ENCODE measurements at regions not wholly inside any gene's neighbourhood (a gene's known extent, or its start where the extent isn't known, plus 50 kb on each side); places are given as distances from the start of the nearest gene placed in this dataset.

DNA sequence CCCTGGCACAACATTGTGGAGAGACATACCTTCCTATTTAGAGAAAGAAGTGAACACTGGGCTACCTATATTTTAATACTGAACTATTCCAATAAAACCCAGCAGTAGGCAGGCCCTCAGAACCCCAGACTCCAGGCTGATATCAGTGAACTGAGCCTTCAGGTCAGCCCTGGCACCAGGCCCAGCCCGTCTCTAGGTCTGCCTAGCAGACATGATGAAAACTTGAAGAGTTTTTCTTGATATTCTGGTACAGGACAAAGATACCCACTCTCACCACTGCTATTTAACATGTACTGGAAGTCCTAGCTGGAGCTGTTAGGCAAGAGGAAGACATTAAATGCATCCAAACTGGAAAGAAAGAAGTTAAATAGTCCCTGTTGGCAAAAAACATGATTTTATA is 396.6 kb upstream of the SPRY2 start:
- no peaks in the 10 kb centered on the region for H3K36me3 ChIP-seq (ENCODE audit: control insufficient read depth in 2 of 3, insufficient read depth in 3 of 3, low read length in 3 of 3)
- DNase-seq (no peak), FAIRE-seq (no peak)
- TF ChIP-seq, protein P1, sequence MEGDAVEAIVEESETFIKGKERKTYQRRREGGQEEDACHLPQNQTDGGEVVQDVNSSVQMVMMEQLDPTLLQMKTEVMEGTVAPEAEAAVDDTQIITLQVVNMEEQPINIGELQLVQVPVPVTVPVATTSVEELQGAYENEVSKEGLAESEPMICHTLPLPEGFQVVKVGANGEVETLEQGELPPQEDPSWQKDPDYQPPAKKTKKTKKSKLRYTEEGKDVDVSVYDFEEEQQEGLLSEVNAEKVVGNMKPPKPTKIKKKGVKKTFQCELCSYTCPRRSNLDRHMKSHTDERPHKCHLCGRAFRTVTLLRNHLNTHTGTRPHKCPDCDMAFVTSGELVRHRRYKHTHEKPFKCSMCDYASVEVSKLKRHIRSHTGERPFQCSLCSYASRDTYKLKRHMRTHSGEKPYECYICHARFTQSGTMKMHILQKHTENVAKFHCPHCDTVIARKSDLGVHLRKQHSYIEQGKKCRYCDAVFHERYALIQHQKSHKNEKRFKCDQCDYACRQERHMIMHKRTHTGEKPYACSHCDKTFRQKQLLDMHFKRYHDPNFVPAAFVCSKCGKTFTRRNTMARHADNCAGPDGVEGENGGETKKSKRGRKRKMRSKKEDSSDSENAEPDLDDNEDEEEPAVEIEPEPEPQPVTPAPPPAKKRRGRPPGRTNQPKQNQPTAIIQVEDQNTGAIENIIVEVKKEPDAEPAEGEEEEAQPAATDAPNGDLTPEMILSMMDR (IDR thresholded peaks at IDR 0.05; ENCODE audit: borderline replicate concordance, extremely low read depth, insufficient read depth), result no peak
- intact Hi-C loops (cut with DNase I), result no loop called here
- no peak overlapping the region for H3K4me3 ChIP-seq (ENCODE audit: low read length in 3 of 3)
- H3K27me3 ChIP-seq (ENCODE audit: control insufficient read depth, insufficient read depth, low read length), result no peaks in the 10 kb centered on the region
- H3K9me3 ChIP-seq (ENCODE audit: control insufficient read depth in 2 of 3, insufficient read depth in 1 of 3, low read length in 3 of 3), result peaks cover 0 to 2% (median 0%) of the 10 kb centered on the region in 3 donors
- peaks cover 0 to 2% (median 0%) of the 10 kb centered on the region in 3 donors for H3K4me1 ChIP-seq (ENCODE audit: control insufficient read depth in 2 of 3, insufficient read depth in 2 of 3, low read depth in 1 of 3, low read length in 3 of 3)
- no peak overlapping the region for H3K9ac ChIP-seq (ENCODE audit: low read length in 3 of 3)
- no peak overlapping the region for H3K27ac ChIP-seq (ENCODE audit: low read depth in 2 of 2, low read length in 2 of 2)

DNA sequence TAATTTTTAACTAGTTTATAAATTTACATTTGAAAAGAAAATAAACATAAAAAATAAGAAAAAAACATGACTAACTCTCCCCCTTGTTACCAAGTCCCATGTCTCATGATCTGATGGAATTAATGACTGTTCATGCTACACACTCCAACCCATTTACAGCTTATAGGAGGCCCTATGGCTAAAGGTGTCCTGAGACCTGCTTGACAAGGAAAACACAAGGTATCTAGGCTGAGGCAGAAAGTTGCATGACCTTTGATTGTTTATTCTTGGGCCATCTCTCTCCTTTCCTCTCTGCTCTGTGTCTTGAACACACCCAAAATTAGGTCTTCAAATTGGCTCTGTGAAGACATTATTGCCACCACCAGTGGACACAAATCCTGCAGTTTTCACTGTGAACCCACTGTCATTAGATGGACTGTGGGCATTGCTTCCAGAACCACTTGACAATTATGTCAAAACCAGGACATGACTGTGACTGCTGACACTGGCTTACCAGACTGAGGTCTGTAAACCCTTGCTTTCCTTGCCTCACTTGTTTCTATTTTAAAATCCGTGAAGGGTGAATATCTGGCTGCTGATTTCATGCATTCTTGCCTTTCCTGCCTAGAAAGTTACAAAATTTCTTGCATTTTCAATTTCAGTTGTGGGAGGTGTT is 386.5 kb upstream of the SPRY2 start:
- H3K36me3 ChIP-seq (ENCODE audit: control insufficient read depth in 2 of 3, insufficient read depth in 3 of 3, low read length in 3 of 3), result no peaks in the 10 kb centered on the region
- DNase-seq (no peak), FAIRE-seq (no peak)
- H3K9me3 ChIP-seq (ENCODE audit: control insufficient read depth in 2 of 3, insufficient read depth in 1 of 3, low read length in 3 of 3), result no peaks in the 10 kb centered on the region
- H3K4me3 ChIP-seq (ENCODE audit: low read length in 3 of 3), result no peak overlapping the region
- no peaks in the 10 kb centered on the region for H3K4me1 ChIP-seq (ENCODE audit: control insufficient read depth in 2 of 3, insufficient read depth in 2 of 3, low read depth in 1 of 3, low read length in 3 of 3)
- intact Hi-C loops (cut with DNase I), result no loop called here
- no peaks in the 10 kb centered on the region for H3K27me3 ChIP-seq (ENCODE audit: control insufficient read depth, insufficient read depth, low read length)
- H3K27ac ChIP-seq (ENCODE audit: low read depth in 2 of 2, low read length in 2 of 2), result no peak overlapping the region
- TF ChIP-seq, protein P1 (IDR thresholded peaks at IDR 0.05; ENCODE audit: borderline replicate concordance, extremely low read depth, insufficient read depth), result no peak
- no peak overlapping the region for H3K9ac ChIP-seq (ENCODE audit: low read length in 3 of 3)

DNA sequence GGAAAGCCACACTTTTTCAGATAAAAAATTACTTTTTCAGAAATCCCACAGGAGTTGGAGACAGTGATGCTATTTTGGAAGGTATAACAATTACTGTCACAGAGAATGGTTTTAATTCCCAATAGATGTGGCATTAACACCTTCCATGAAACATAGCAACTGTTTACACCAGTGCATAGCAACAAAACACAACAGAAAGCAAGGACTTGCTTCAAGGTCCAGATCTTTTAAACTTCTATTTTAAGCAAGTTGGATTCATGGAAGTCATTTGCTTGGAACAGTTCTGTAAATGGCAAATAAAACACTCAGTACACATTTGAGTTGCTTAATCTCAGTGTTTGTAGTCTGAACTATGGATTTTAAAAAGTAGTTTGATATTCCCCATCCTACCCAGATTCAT is 385.9 kb upstream of the SPRY2 start:
- Histone ChIP-seq H3K4me1 (ENCODE audit: control insufficient read depth in 2 of 3, insufficient read depth in 2 of 3, low read depth in 1 of 3, low read length in 3 of 3) (no peaks in the 10 kb centered on the region), H3K9ac (ENCODE audit: low read length in 3 of 3) (no peak overlapping the region), H3K27me3 (ENCODE audit: control insufficient read depth, insufficient read depth, low read length) (no peaks in the 10 kb centered on the region), H3K36me3 (ENCODE audit: control insufficient read depth in 2 of 3, insufficient read depth in 3 of 3, low read length in 3 of 3) (no peaks in the 10 kb centered on the region), H3K9me3 (ENCODE audit: control insufficient read depth in 2 of 3, insufficient read depth in 1 of 3, low read length in 3 of 3) (no peaks in the 10 kb centered on the region), H3K27ac (ENCODE audit: low read depth in 2 of 2, low read length in 2 of 2) (no peak overlapping the region), H3K4me3 (ENCODE audit: low read length in 3 of 3) (no peak overlapping the region)
- DNase-seq (no peak), FAIRE-seq (no peak)
- intact Hi-C loops (cut with DNase I), result no loop called here
- TF ChIP-seq, protein P1 (IDR thresholded peaks at IDR 0.05; ENCODE audit: borderline replicate concordance, extremely low read depth, insufficient read depth), result no peak

DNA sequence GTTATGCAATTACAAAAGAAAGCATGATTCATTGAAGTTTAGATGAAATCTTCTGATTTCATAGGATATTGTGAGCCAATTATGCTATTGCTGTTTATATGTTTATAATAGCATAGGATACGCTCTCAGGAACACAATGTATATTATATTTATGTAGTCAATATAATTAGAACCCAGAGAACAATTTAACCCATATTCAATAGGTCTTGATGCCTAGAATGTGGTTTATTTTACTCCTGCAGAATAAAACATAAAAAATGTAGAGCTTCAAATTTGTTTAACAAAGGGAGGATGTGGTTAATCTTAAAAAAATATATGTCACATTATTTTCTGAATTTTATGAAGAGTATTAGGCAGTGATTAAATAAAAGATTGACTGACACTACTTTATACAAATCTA is 380.8 kb upstream of the SPRY2 start:
- Histone ChIP-seq H3K36me3 (ENCODE audit: control insufficient read depth in 2 of 3, insufficient read depth in 3 of 3, low read length in 3 of 3) (no peaks in the 10 kb centered on the region), H3K27ac (ENCODE audit: low read depth in 2 of 2, low read length in 2 of 2) (no peak overlapping the region), H3K4me1 (ENCODE audit: control insufficient read depth in 2 of 3, insufficient read depth in 2 of 3, low read depth in 1 of 3, low read length in 3 of 3) (no peaks in the 10 kb centered on the region), H3K27me3 (ENCODE audit: control insufficient read depth, insufficient read depth, low read length) (no peaks in the 10 kb centered on the region), H3K9me3 (ENCODE audit: control insufficient read depth in 2 of 3, insufficient read depth in 1 of 3, low read length in 3 of 3) (no peaks in the 10 kb centered on the region), H3K9ac (ENCODE audit: low read length in 3 of 3) (no peak overlapping the region), H3K4me3 (ENCODE audit: low read length in 3 of 3) (no peak overlapping the region)
- intact Hi-C loops (cut with DNase I), result no loop called here
- FAIRE-seq, result no peak
- no peak for DNase-seq
- TF ChIP-seq, protein P1 (IDR thresholded peaks at IDR 0.05; ENCODE audit: borderline replicate concordance, extremely low read depth, insufficient read depth), result no peak
